ENCODE measurements at regions not wholly inside any gene's neighbourhood (a gene's known extent, or its start where the extent isn't known, plus 50 kb on each side); places are given as distances from the start of the nearest gene placed in this dataset.

DNA sequence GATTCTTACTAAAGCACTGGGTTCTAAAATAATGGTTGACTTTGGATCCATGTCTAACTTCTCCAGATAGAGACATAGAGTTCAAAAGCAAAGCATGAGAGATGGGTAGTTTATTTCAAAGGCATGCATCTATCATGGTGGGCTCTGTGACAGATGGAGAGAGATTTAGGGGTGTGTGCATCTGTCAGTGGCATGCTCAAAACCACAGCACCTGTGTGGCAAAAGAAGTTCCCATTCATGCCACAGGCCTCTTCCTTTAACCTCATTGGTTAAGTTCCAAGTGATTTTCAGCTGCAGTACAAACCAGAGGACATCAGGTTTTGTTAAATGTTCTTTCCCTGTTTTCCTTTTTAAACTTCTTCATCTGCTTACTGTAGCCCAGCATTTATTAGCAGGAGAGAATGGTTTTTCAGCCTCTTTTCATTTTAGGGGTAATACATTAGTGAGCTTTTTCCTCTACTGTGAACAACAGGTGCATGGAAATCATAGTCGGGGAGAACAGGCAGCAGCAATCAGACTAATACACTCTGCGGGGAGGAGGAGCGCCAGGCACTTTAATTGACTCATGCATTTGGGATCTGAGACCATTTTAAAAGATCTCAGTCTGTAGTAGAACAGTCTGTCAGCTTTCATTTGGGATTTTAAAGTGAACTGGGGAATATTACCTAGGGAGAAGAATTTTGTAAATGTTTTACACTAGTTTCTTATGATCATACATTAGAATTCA, 52.4 kb upstream of the UPP2 start:
- TF ChIP-seq, protein P1, sequence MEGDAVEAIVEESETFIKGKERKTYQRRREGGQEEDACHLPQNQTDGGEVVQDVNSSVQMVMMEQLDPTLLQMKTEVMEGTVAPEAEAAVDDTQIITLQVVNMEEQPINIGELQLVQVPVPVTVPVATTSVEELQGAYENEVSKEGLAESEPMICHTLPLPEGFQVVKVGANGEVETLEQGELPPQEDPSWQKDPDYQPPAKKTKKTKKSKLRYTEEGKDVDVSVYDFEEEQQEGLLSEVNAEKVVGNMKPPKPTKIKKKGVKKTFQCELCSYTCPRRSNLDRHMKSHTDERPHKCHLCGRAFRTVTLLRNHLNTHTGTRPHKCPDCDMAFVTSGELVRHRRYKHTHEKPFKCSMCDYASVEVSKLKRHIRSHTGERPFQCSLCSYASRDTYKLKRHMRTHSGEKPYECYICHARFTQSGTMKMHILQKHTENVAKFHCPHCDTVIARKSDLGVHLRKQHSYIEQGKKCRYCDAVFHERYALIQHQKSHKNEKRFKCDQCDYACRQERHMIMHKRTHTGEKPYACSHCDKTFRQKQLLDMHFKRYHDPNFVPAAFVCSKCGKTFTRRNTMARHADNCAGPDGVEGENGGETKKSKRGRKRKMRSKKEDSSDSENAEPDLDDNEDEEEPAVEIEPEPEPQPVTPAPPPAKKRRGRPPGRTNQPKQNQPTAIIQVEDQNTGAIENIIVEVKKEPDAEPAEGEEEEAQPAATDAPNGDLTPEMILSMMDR (IDR thresholded peaks at IDR 0.05; ENCODE audit: control extremely low read depth, extremely low read depth) = no peak
- Histone ChIP-seq H3K4me1 (ENCODE audit: control insufficient read depth in 5 of 5, insufficient read depth in 5 of 5, low read length in 5 of 5) (peaks cover 0 to 1% (median 0%) of the 10 kb centered on the region in 5 donors), H3K36me3 (ENCODE audit: control insufficient read depth in 4 of 4, insufficient read depth in 4 of 4, low read length in 4 of 4) (no peaks in the 10 kb centered on the region), H3K27me3 (ENCODE audit: control insufficient read depth in 3 of 3, insufficient read depth in 3 of 3, low read length in 2 of 3) (no peaks in the 10 kb centered on the region), H3K27ac (ENCODE audit: low read depth in 1 of 2, low read length in 1 of 2) (no peak overlapping the region), H3K9me3 (ENCODE audit: control insufficient read depth in 4 of 4, insufficient read depth in 3 of 4, low read length in 3 of 4) (no peaks in the 10 kb centered on the region), H3K9ac (ENCODE audit: insufficient read depth in 1 of 2, low read length in 2 of 2) (no peak overlapping the region), H3K4me3 (no peak overlapping the region)
- WGBS, 2 donors = 90 to 92% methylated on average over 3 of the region's 3 CpGs
- DNase-seq (no peak), ATAC-seq (ENCODE audit: insufficient read depth, low FRiP score) (no peak)

GRCh38 chr2:158048327-158048726, 53.3 kb upstream of the UPP2 start:
- H3K27ac ChIP-seq (ENCODE audit: low read depth in 1 of 2, low read length in 1 of 2) = no peak overlapping the region
- TF ChIP-seq, protein P1 (IDR thresholded peaks at IDR 0.05; ENCODE audit: control extremely low read depth, extremely low read depth) = no peak
- no peaks in the 10 kb centered on the region for H3K9me3 ChIP-seq (ENCODE audit: control insufficient read depth in 4 of 4, insufficient read depth in 3 of 4, low read length in 3 of 4)
- 96 to 98% methylated on average over 3 of the region's 3 CpGs for WGBS, 2 donors
- no peak for DNase-seq
- H3K36me3 ChIP-seq (ENCODE audit: control insufficient read depth in 4 of 4, insufficient read depth in 4 of 4, low read length in 4 of 4) = no peaks in the 10 kb centered on the region
- H3K4me1 ChIP-seq (ENCODE audit: control insufficient read depth in 5 of 5, insufficient read depth in 5 of 5, low read length in 5 of 5) = peaks cover 0 to 5% (median 0%) of the 10 kb centered on the region in 5 donors
- no peaks in the 10 kb centered on the region for H3K27me3 ChIP-seq (ENCODE audit: control insufficient read depth in 3 of 3, insufficient read depth in 3 of 3, low read length in 2 of 3)
- no peak for ATAC-seq (ENCODE audit: insufficient read depth, low FRiP score)
- H3K9ac ChIP-seq (ENCODE audit: insufficient read depth in 1 of 2, low read length in 2 of 2) = no peak overlapping the region
- no peak overlapping the region for H3K4me3 ChIP-seq

DNA sequence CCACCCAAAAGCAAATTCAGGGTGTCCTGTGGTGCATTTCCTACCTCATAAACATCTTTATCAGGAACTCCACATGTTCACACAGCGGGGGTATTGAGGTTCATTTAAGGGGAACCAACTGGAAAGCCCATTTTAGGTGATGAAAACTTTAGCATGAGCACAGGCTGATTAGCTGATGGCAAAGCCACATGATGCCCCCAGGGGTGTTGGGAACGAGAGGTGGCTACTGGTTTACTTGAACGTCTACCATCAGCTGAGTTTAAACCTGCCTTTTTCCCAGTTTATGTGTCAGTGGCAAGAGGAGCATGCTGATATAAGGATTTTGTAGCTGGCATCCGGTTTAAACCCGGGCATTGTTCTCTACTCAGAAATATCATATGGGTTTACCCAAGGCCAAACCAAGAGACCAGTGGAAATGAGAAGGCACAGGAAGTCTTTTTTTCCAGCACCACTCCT, 54.5 kb upstream of the UPP2 start:
- Histone ChIP-seq H3K9me3 (ENCODE audit: control insufficient read depth in 4 of 4, insufficient read depth in 3 of 4, low read length in 3 of 4) (no peaks in the 10 kb centered on the region), H3K36me3 (ENCODE audit: control insufficient read depth in 4 of 4, insufficient read depth in 4 of 4, low read length in 4 of 4) (no peaks in the 10 kb centered on the region), H3K4me1 (ENCODE audit: control insufficient read depth in 5 of 5, insufficient read depth in 5 of 5, low read length in 5 of 5) (peaks cover 0 to 7% (median 0%) of the 10 kb centered on the region in 5 donors), H3K4me3 (no peak overlapping the region), H3K27me3 (ENCODE audit: control insufficient read depth in 3 of 3, insufficient read depth in 3 of 3, low read length in 2 of 3) (no peaks in the 10 kb centered on the region), H3K27ac (ENCODE audit: low read depth in 1 of 2, low read length in 1 of 2) (no peak overlapping the region), H3K9ac (ENCODE audit: insufficient read depth in 1 of 2, low read length in 2 of 2) (no peak overlapping the region)
- no peak for DNase-seq
- TF ChIP-seq, protein P1 (IDR thresholded peaks at IDR 0.05; ENCODE audit: control extremely low read depth, extremely low read depth) = no peak
- ATAC-seq (ENCODE audit: insufficient read depth, low FRiP score) = no peak
- WGBS, 2 donors = 52 to 61% methylated on average over 5 of the region's 5 CpGs
